ENCODE measurements at regions not wholly inside any gene's neighbourhood (a gene's known extent, or its start where the extent isn't known, plus 50 kb on each side); places are given as distances from the start of the nearest gene placed in this dataset.

DNA sequence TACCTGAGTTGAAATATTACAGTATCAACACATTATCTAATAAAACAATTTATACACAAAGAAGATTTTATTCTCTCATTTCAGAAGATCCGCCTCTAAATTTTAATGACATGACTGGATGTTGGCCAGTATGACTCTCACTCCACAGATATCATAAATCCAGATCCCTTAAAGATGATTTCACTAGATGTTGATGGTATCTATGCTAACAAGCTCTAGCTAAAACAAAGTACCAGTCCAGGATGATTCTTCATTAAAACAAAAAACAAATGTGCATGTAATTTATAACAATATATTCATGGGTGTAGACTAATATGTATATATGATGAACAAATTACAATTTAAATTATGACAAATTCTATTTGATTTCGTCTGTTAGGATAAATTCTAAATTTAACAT is 708.4 kb downstream of the SATB2 start:
- TF ChIP-seq, protein P1, sequence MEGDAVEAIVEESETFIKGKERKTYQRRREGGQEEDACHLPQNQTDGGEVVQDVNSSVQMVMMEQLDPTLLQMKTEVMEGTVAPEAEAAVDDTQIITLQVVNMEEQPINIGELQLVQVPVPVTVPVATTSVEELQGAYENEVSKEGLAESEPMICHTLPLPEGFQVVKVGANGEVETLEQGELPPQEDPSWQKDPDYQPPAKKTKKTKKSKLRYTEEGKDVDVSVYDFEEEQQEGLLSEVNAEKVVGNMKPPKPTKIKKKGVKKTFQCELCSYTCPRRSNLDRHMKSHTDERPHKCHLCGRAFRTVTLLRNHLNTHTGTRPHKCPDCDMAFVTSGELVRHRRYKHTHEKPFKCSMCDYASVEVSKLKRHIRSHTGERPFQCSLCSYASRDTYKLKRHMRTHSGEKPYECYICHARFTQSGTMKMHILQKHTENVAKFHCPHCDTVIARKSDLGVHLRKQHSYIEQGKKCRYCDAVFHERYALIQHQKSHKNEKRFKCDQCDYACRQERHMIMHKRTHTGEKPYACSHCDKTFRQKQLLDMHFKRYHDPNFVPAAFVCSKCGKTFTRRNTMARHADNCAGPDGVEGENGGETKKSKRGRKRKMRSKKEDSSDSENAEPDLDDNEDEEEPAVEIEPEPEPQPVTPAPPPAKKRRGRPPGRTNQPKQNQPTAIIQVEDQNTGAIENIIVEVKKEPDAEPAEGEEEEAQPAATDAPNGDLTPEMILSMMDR (IDR thresholded peaks at IDR 0.05; ENCODE audit: low read depth, low read length, missing input control): no peak
- TF ChIP-seq, protein P2, sequence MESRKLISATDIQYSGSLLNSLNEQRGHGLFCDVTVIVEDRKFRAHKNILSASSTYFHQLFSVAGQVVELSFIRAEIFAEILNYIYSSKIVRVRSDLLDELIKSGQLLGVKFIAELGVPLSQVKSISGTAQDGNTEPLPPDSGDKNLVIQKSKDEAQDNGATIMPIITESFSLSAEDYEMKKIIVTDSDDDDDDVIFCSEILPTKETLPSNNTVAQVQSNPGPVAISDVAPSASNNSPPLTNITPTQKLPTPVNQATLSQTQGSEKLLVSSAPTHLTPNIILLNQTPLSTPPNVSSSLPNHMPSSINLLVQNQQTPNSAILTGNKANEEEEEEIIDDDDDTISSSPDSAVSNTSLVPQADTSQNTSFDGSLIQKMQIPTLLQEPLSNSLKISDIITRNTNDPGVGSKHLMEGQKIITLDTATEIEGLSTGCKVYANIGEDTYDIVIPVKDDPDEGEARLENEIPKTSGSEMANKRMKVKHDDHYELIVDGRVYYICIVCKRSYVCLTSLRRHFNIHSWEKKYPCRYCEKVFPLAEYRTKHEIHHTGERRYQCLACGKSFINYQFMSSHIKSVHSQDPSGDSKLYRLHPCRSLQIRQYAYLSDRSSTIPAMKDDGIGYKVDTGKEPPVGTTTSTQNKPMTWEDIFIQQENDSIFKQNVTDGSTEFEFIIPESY (IDR thresholded peaks at IDR 0.05): no peak
- TF ChIP-seq TAF1 (conservative IDR thresholded peaks at IDR 0.05): no peak
- TF ChIP-seq RAD21 (IDR thresholded peaks at IDR 0.05): no peak
- no peak for TF ChIP-seq EGR1 (IDR thresholded peaks at IDR 0.05; ENCODE audit: low read depth in 2 of 2)

All from liver (tissue), 3 donors.